HL-60/S4 (cell line): ENCODE measurements at regions not wholly inside any gene's neighbourhood (a gene's known extent, or its start where the extent isn't known, plus 50 kb on each side); places are given as distances from the start of the nearest gene placed in this dataset.

Experiments
- in situ Hi-C: fragments of 300-500 bp; cut with MboI; formaldehyde crosslinking; loops from 2 replicates; pipeline ENCODE4 v1.14.3; 2022; ENCODE audit warnings: low sequenced_read_pairs

GRCh38 chr15:69780374-69780773, 317.3 kb downstream of the TLE3 start:
- in situ Hi-C loops: no loop called here

GRCh38 chr15:69780981-69781380, 316.7 kb downstream of the TLE3 start:
- in situ Hi-C loops: no loop called here

- in situ Hi-C loops: no loop called here
These were observed 316.1 kb downstream of the TLE3 start for GRCh38 chr15:69781411-69782125.

- in situ Hi-C loops: no loop called here
These were observed 315.5 kb downstream of the TLE3 start for GRCh38 chr15:69782139-69782658.

- in situ Hi-C loops: no loop called here
These were observed 314.9 kb downstream of the TLE3 start for GRCh38 chr15:69782809-69783208.

GRCh38 chr15:69783211-69783610, 314.5 kb downstream of the TLE3 start:
- in situ Hi-C loops: no loop called here

GRCh38 chr15:69784798-69785566, 312.7 kb downstream of the TLE3 start:
- in situ Hi-C loops: no loop called here

- in situ Hi-C loops: no loop called here
These were observed 311.5 kb downstream of the TLE3 start for GRCh38 chr15:69786136-69786701.

- in situ Hi-C loops: no loop called here
These were observed 309.9 kb downstream of the TLE3 start for GRCh38 chr15:69787791-69788190.

- in situ Hi-C loops: no loop called here
These were observed 307.9 kb downstream of the TLE3 start for GRCh38 chr15:69789648-69790393.

GRCh38 chr15:69790632-69791031, 307.1 kb downstream of the TLE3 start:
- in situ Hi-C loops: no loop called here

- in situ Hi-C loops: no loop called here
These were observed 304.9 kb downstream of the TLE3 start for GRCh38 chr15:69792823-69793222.

GRCh38 chr15:69793431-69793780, 304.3 kb downstream of the TLE3 start:
- in situ Hi-C loops: no loop called here

GRCh38 chr15:69793781-69794451, 303.8 kb downstream of the TLE3 start:
- in situ Hi-C loops: no loop called here

GRCh38 chr15:69794645-69795469, 302.9 kb downstream of the TLE3 start:
- in situ Hi-C loops: no loop called here

- in situ Hi-C loops: no loop called here
These were observed 302.1 kb downstream of the TLE3 start for GRCh38 chr15:69795601-69796000.

- in situ Hi-C loops: no loop called here
These were observed 300.6 kb downstream of the TLE3 start for GRCh38 chr15:69797051-69797595.

GRCh38 chr15:69797615-69798014, 300.1 kb downstream of the TLE3 start:
- in situ Hi-C loops: no loop called here

GRCh38 chr15:69798481-69799250, 299.1 kb downstream of the TLE3 start:
- in situ Hi-C loops: no loop called here
